ENCODE measurements at regions not wholly inside any gene's neighbourhood (a gene's known extent, or its start where the extent isn't known, plus 50 kb on each side); places are given as distances from the start of the nearest gene placed in this dataset.

DNA sequence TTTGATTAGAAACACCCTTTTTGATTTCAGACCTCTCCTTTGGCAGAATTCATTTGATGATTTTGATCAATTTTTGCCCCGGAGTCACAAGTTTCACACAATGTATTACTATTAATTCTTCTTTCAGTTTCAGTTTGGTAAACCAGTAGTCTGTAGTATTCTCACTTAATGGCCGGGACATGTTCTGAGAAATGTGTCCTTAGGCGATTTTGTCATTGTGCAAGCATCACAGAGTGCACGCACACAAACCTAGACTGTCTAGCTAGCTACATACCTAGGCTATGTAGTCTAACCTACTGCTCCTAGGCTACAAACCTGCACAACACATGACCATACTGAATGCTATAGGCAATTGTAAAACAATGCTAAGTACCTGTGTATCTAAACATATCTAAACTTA is 662.5 kb downstream of the IRX1 start:
- no peak for DNase-seq (ENCODE audit: low read depth, low spot score)
- Mint-ChIP-seq H3K9me3 (no peaks in the 10 kb centered on the region), H3K4me3 (no peak overlapping the region), H3K27me3 (ENCODE audit: low read depth) (no peaks in the 10 kb centered on the region), H3K4me1 (no peaks in the 10 kb centered on the region), H3K27ac (ENCODE audit: unreplicated experiment) (no peak overlapping the region), H3K36me3 (ENCODE audit: low read depth) (no peaks in the 10 kb centered on the region)
- TF ChIP-seq, protein P1, sequence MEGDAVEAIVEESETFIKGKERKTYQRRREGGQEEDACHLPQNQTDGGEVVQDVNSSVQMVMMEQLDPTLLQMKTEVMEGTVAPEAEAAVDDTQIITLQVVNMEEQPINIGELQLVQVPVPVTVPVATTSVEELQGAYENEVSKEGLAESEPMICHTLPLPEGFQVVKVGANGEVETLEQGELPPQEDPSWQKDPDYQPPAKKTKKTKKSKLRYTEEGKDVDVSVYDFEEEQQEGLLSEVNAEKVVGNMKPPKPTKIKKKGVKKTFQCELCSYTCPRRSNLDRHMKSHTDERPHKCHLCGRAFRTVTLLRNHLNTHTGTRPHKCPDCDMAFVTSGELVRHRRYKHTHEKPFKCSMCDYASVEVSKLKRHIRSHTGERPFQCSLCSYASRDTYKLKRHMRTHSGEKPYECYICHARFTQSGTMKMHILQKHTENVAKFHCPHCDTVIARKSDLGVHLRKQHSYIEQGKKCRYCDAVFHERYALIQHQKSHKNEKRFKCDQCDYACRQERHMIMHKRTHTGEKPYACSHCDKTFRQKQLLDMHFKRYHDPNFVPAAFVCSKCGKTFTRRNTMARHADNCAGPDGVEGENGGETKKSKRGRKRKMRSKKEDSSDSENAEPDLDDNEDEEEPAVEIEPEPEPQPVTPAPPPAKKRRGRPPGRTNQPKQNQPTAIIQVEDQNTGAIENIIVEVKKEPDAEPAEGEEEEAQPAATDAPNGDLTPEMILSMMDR (conservative IDR thresholded peaks at IDR 0.05): no peak

DNA sequence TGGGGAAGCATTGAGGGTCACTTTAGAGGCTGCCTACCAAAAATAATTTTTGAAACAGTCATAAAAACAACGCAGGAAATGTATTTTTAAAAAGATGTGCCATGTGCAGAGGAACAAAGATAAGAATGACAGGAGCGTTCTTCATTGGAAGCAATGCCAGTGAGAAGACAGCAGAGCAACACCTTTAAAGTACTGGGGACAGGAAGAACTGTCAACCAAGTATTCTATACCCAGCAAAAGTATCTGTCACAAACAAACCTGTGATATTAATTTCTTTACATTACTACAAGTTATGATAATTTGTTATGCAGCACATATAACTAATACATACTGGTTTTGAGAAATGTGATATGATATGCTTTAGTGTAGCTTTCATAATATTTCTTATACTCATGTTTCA is 675.6 kb downstream of the IRX1 start:
- H3K4me3 Mint-ChIP-seq: no peak overlapping the region
- DNase-seq (ENCODE audit: low read depth, low spot score): no peak
- peaks cover 5% of the 10 kb centered on the region for H3K9me3 Mint-ChIP-seq
- no peak overlapping the region for H3K27ac Mint-ChIP-seq (ENCODE audit: unreplicated experiment)
- no peaks in the 10 kb centered on the region for H3K4me1 Mint-ChIP-seq
- H3K27me3 Mint-ChIP-seq (ENCODE audit: low read depth): peaks cover 3% of the 10 kb centered on the region
- TF ChIP-seq, protein P1 (conservative IDR thresholded peaks at IDR 0.05): no peak
- H3K36me3 Mint-ChIP-seq (ENCODE audit: low read depth): peaks cover 14% of the 10 kb centered on the region

DNA sequence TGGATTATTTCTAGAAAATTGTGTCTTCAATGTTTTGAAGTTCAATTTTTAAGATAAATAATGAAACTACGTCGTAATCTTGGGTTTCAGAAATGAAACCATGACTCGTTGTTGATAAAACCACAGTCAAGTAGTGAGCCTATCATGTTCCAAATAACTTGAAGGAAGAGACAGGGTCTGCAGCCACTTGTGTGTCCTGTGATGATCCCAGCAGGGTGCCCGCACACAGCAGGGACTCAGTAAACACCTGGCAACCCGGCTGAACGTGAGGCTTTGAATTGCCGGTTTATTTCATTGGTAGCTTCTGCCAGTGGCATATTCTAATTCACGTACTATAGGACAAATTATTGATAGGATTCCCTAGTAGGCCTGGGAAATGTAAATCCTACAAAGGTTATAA is 679.6 kb downstream of the IRX1 start:
- Mint-ChIP-seq H3K36me3 (ENCODE audit: low read depth) (peaks cover 8% of the 10 kb centered on the region), H3K27me3 (ENCODE audit: low read depth) (peaks cover 3% of the 10 kb centered on the region), H3K4me3 (no peak overlapping the region), H3K4me1 (no peaks in the 10 kb centered on the region), H3K27ac (ENCODE audit: unreplicated experiment) (no peak overlapping the region), H3K9me3 (peaks cover 12% of the 10 kb centered on the region)
- DNase-seq (ENCODE audit: low read depth, low spot score): no peak
- TF ChIP-seq, protein P1 (conservative IDR thresholded peaks at IDR 0.05): no peak

DNA sequence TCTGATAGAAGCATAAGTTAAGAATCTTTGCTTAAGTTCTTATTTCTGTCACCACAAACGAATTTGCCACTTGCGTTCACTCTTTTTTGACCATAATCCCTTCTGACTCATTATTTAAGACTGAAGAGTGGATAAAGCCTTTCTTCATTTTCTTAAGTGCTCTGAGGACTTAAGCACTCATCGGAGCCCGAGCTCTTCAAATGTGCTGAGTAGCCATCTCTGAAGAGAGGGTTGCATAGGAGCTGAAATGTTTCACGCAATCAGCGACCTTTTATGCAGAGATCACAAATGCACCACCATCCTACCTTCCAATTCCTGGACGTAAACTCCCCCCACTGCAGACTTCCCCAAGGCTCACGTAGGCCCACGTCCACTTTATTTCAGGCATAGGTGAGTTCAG is 699.2 kb downstream of the IRX1 start:
- Mint-ChIP-seq H3K27ac (ENCODE audit: unreplicated experiment) (no peak overlapping the region), H3K4me1 (peaks cover 22% of the 10 kb centered on the region), H3K27me3 (ENCODE audit: low read depth) (no peaks in the 10 kb centered on the region), H3K9me3 (peaks cover 3% of the 10 kb centered on the region), H3K4me3 (no peak overlapping the region), H3K36me3 (ENCODE audit: low read depth) (no peaks in the 10 kb centered on the region)
- DNase-seq (ENCODE audit: low read depth, low spot score): no peak
- TF ChIP-seq, protein P1 (conservative IDR thresholded peaks at IDR 0.05): no peak

DNA sequence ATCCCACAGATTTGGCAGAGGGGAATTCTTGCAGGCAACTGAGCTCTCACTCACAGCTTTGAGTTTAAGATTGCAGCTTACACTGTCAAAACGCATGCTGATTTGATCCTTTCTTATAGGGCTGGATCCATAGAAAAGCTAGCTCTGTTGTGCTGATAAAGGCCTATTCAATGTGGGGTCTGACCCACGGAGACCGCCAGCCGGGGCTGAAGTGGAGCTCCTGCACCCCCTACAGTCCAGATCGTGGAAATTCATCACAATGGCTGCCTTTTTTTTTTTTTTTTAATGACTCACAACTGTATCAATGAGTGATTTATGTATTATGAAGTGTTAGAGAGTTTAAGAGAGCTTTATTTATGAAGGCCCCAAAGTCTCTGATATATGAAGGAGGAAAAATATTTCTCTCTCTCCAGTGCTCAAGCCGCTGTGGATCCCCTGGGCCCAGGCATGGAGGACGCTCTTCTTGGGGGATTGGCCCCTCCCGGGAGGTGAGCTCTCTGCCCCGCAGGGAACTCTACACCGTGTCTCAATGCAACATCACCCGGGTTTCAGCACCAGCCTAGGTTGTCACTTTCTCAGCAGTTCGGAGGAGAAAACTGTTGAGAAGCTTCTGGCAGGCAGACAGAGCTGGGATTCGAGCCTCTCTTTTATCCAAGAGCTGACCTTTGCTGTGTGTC is 700.2 kb downstream of the IRX1 start:
- H3K4me1 Mint-ChIP-seq: peaks cover 22% of the 10 kb centered on the region
- peaks cover 3% of the 10 kb centered on the region for H3K9me3 Mint-ChIP-seq
- H3K4me3 Mint-ChIP-seq: peak overlapping the region; percentile 14
- DNase-seq (ENCODE audit: low read depth, low spot score): peak; percentile 62
- TF ChIP-seq, protein P1 (conservative IDR thresholded peaks at IDR 0.05): peak; percentile 88
- H3K27me3 Mint-ChIP-seq (ENCODE audit: low read depth): no peaks in the 10 kb centered on the region
- H3K27ac Mint-ChIP-seq (ENCODE audit: unreplicated experiment): no peak overlapping the region
- H3K36me3 Mint-ChIP-seq (ENCODE audit: low read depth): no peaks in the 10 kb centered on the region

Data from neural crest cell (in vitro differentiated cells).